ENCODE measurements at regions not wholly inside any gene's neighbourhood (a gene's known extent, or its start where the extent isn't known, plus 50 kb on each side); places are given as distances from the start of the nearest gene placed in this dataset.
"Not testable (repeated sequence)": the region's sequence is repeated elsewhere in the genome, so short reads cannot be mapped to it uniquely, and the experiment has no call there.

GRCh38 chrX:125132274-125132673 lies 187.4 kb upstream of the TEX13C start:
- no peaks in the 10 kb centered on the region for H3K9me3 ChIP-seq (replicated peaks in 1 of 11)
- TF ChIP-seq Cebpa-rat (IDR thresholded peaks at IDR 0.05), result no peak

GRCh38 chrX:125137521-125137920 lies 182.2 kb upstream of the TEX13C start:
- H4K20me1 ChIP-seq, result no peaks in the 10 kb centered on the region; a peak in 1 of 22 replicates
- no peaks in the 10 kb centered on the region for H3K36me3 ChIP-seq
- H3K4me3 ChIP-seq, result no peak overlapping the region
- H3K9me3 ChIP-seq (replicated peaks in 1 of 11), result 0 out of 22 replicates have a peak, but pooled peaks cover 0 to 3% (median 0%) of the 10 kb centered on the region in 11 experiments
- peaks cover 69 to 100% (median 98%) of the 10 kb centered on the region in 11 experiments for H3K27me3 ChIP-seq
- no peak overlapping the region for H3K9ac ChIP-seq
- TF ChIP-seq Cebpa-rat (IDR thresholded peaks at IDR 0.05), result no peak
- H3K4me2 ChIP-seq, result no peak overlapping the region
- no peak overlapping the region for H3K27ac ChIP-seq
- H3K4me1 ChIP-seq, result no peaks in the 10 kb centered on the region

More at GRCh38 chrX:125132274-125132673, 187.4 kb upstream of the TEX13C start:
- Histone ChIP-seq H3K36me3 (no peaks in the 10 kb centered on the region), H3K4me1 (no peaks in the 10 kb centered on the region), H3K4me2 (no peak overlapping the region), H3K27ac (no peak overlapping the region), H3K27me3 (peaks cover 71 to 95% (median 86%) of the 10 kb centered on the region in 11 experiments), H3K9ac (no peak overlapping the region), H4K20me1 (no peaks in the 10 kb centered on the region), H3K4me3 (no peak overlapping the region)

GRCh38 chrX:125150231-125150630 lies 169.4 kb upstream of the TEX13C start:
- no peaks in the 10 kb centered on the region for H3K4me1 ChIP-seq
- H3K4me2 ChIP-seq, result no peak overlapping the region
- no peaks in the 10 kb centered on the region for H3K36me3 ChIP-seq
- H3K27me3 ChIP-seq, result peaks cover 47 to 91% (median 87%) of the 10 kb centered on the region in 11 experiments
- no peak overlapping the region for H3K27ac ChIP-seq
- H3K4me3 ChIP-seq, result no peak overlapping the region
- H4K20me1 ChIP-seq, result peaks cover 0 to 6% (median 0%) of the 10 kb centered on the region in 11 experiments; a peak in 1 of 22 replicates
- peaks cover 0 to 1% (median 0%) of the 10 kb centered on the region in 11 experiments; a peak in 1 of 22 replicates for H3K9me3 ChIP-seq (replicated peaks in 1 of 11)
- TF ChIP-seq Cebpa-rat (IDR thresholded peaks at IDR 0.05), result no peak
- H3K9ac ChIP-seq, result no peak overlapping the region

DNA sequence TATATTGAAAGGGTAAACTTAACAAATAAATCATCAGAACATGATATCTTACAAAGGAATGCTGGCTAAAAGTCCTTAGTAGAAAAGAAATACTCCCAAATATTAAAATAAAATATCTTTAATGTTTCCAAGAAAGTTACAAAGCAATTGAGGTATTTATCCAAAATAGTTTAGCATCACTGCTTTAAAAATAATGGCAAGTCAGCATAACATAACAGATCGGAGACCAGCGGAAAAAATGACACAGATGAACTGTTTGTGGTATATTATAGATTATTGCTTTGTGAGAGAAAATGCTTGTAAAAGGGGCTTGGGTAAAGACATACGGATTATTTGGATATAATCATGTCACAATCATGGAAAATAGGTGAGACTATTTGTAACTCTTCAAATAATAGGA lies 168.5 kb upstream of the TEX13C start:
- no peak overlapping the region for H3K4me3 ChIP-seq
- H3K9ac ChIP-seq, result no peak overlapping the region
- H3K4me2 ChIP-seq, result no peak overlapping the region
- H3K4me1 ChIP-seq, result no peaks in the 10 kb centered on the region
- H3K9me3 ChIP-seq (replicated peaks in 1 of 11), result peaks cover 0 to 8% (median 0%) of the 10 kb centered on the region in 11 experiments; a peak in 3 of 22 replicates
- peaks cover 0 to 6% (median 0%) of the 10 kb centered on the region in 11 experiments; a peak in 1 of 22 replicates for H4K20me1 ChIP-seq
- no peak for TF ChIP-seq Cebpa-rat (IDR thresholded peaks at IDR 0.05)
- no peaks in the 10 kb centered on the region for H3K36me3 ChIP-seq
- peaks cover 53 to 91% (median 87%) of the 10 kb centered on the region in 11 experiments for H3K27me3 ChIP-seq
- no peak overlapping the region for H3K27ac ChIP-seq

GRCh38 chrX:125152011-125152410 lies 167.7 kb upstream of the TEX13C start:
- Histone ChIP-seq H4K20me1 (peaks cover 0 to 6% (median 0%) of the 10 kb centered on the region in 11 experiments; a peak in 1 of 22 replicates), H3K4me3 (no peak overlapping the region), H3K36me3 (no peaks in the 10 kb centered on the region), H3K4me1 (no peaks in the 10 kb centered on the region), H3K4me2 (no peak overlapping the region), H3K27ac (no peak overlapping the region), H3K9ac (no peak overlapping the region), H3K27me3 (peaks cover 62 to 93% (median 89%) of the 10 kb centered on the region in 11 experiments), H3K9me3 (replicated peaks in 1 of 11) (peaks cover 0 to 8% (median 0%) of the 10 kb centered on the region in 11 experiments; a peak in 3 of 22 replicates)
- TF ChIP-seq Cebpa-rat (IDR thresholded peaks at IDR 0.05), result no peak

GRCh38 chrX:125153621-125154020 lies 166.1 kb upstream of the TEX13C start:
- TF ChIP-seq Cebpa-rat (IDR thresholded peaks at IDR 0.05), result no peak
- Histone ChIP-seq H3K4me1 (no peaks in the 10 kb centered on the region), H4K20me1 (peaks cover 0 to 6% (median 0%) of the 10 kb centered on the region in 11 experiments; a peak in 1 of 22 replicates), H3K4me2 (no peak overlapping the region), H3K27me3 (peaks cover 53 to 91% (median 87%) of the 10 kb centered on the region in 11 experiments), H3K4me3 (no peak overlapping the region), H3K9me3 (replicated peaks in 1 of 11) (peaks cover 0 to 8% (median 0%) of the 10 kb centered on the region in 11 experiments; a peak in 3 of 22 replicates), H3K27ac (no peak overlapping the region), H3K9ac (no peak overlapping the region), H3K36me3 (no peaks in the 10 kb centered on the region)

DNA sequence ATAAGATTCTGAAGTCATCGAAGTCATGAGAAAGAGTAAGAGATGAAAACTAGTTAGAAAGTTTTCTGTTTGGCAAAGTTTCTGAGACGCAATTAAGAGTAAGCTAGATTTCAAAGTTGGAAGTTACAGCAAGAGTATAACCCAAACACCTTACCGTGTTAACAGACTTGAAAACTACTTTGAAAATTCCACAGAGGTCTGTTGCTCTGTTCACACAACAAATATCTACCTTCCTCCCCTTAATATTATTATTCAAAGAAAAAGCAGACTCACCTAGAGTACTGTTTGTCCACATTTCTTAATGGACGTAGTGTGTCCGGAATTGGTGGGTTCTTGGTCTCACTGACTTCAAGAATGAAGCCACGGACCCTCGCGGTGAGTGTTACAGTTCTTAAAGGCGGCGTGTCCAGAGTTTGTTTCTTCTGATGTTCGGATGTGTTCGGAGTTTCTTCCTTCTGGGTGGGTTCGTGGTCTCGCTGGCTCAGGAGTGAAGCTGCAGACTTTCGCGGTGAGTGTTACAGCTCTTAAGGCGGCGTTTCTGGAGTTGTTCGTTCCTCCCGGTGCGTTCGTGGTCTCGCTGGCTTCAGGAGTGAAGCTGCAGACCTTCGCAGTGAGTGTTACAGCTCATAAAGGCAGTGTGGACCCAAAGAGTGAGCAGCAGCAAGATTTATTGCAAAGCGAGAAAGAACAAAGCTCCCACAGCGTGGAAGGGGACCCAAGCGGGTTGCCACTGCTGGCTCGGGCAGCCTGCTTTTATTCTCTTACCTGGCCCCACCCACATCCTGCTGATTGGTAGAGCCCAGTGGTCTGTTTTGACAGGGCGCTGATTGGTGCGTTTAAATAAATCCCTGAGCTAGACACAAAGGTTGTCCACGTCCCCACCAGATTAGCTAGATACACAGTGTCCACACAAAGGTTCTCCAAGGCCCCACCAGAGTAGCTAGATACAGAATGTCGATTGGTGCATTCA lies 165.1 kb upstream of the TEX13C start:
- not testable (repeated sequence) for H3K36me3 ChIP-seq; H3K9me3 ChIP-seq (replicated peaks in 1 of 11); H3K9ac ChIP-seq; H3K27ac ChIP-seq; H3K4me2 ChIP-seq; H3K4me1 ChIP-seq; H3K4me3 ChIP-seq; H4K20me1 ChIP-seq
- H3K27me3 ChIP-seq, result peaks cover 53 to 88% (median 84%) of the 10 kb centered on the region in 11 experiments

DNA sequence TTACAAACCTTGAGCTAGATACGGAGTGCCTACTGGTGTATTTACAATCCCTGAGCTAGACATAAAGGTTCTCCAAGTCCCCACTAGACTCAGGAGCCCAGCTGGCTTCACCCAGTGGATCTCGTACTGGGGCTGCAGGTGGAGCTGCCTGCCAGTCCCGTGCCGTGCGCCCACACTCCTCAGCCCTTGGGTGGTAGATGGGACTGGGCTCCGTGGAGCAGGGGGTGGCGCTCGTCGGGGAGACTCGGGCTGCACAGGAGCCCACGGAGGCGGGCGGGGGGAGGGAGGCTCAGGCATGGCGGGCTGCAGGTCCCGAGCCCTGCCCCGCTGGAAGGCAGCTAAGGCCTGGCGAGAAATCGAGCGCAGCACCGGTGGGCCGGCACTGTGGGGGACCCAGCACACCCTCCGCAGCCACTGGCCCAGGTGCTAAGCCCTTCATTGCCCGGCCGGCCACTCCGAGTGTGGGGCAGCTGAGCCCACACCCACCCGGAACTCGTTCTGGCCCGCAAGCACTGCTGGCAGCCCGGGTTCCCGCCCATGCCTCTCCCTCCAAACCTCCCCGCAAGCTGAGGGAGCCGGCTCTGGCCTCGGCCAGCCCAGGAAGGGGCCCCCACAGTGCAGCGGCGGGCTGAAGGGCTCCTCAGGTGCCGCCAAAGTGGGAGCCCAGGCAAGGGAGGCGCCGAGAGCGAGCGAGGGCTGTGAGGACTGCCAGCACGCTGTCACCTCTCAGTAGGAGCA lies 164.2 kb upstream of the TEX13C start:
- not testable (repeated sequence) for H3K27ac ChIP-seq

GRCh38 chrX:125170459-125170858 lies 149.2 kb upstream of the TEX13C start:
- Histone ChIP-seq H3K27me3 (peaks cover 85 to 100% (median 98%) of the 10 kb centered on the region in 11 experiments), H3K27ac (peak overlapping the region in 1 of 11 experiments; percentile 27; a peak in 1 of 22 replicates), H3K36me3 (no peaks in the 10 kb centered on the region), H3K9me3 (replicated peaks in 1 of 11) (no peaks in the 10 kb centered on the region), H4K20me1 (no peaks in the 10 kb centered on the region; a peak in 1 of 22 replicates), H3K4me3 (no peak overlapping the region), H3K4me1 (peaks cover 0 to 14% (median 3%) of the 10 kb centered on the region in 10 experiments; a peak in 9 of 20 replicates), H3K9ac (no peak overlapping the region), H3K4me2 (peak overlapping the region in 5 of 11 experiments; percentile 25 to 50 (median 42); a peak in 7 of 22 replicates)
- peak in 3 of 11 experiments; percentile 20 to 67 (median 45); a peak in 2 of 22 replicates for TF ChIP-seq Cebpa-rat (IDR thresholded peaks at IDR 0.05)

More for the DNA sequence above, 164.2 kb upstream of the TEX13C start:
- H4K20me1 ChIP-seq; H3K4me2 ChIP-seq; H3K4me3 ChIP-seq; H3K36me3 ChIP-seq; H3K4me1 ChIP-seq; H3K9me3 ChIP-seq (replicated peaks in 1 of 11); H3K9ac ChIP-seq: not testable (repeated sequence)
- H3K27me3 ChIP-seq, result peaks cover 45 to 87% (median 75%) of the 10 kb centered on the region in 11 experiments
